CD4-positive, alpha-beta T cell (primary cell): ENCODE measurements at regions not wholly inside any gene's neighbourhood (a gene's known extent, or its start where the extent isn't known, plus 50 kb on each side); places are given as distances from the start of the nearest gene placed in this dataset.

Experiments used
- ATAC-seq: fragments of 200-7000 bp; cut with Tn5 transposase; one replicate; pipeline ENCODE4 v1.10.0; 2022; ENCODE audit warnings: mild to moderate bottlenecking; ENCODE audit not compliant: poor library complexity
- CTCF ChIA-PET: fragments of 350-600 bp; sonication (Branson Sonifier 250); formaldehyde crosslinking; loops from one replicate; lab custom pipeline; 2021; ENCODE audit warnings: antibody characterized with exemption, inconsistent platforms; lab: Charles Lee
- POLR2A ChIA-PET: fragments of 350-600 bp; sonication (Branson Sonifier 250); formaldehyde crosslinking; loops from one replicate; lab custom pipeline; 2021; ENCODE audit warnings: antibody characterized with exemption, inconsistent platforms; lab: Charles Lee
- DNase-seq, 14 experiments: peaks; one replicate each; pipeline ENCODE4 v3.0.0-alpha.2; 2013 to 2020; ENCODE audit warnings: mixed read lengths in 2 of 14
- H3K27ac ChIP-seq, 2 donors: one replicate each; pipeline versions ENCODE4 v1.5.1 to v1.7.0; 2013; ENCODE audit warnings: low read length in 2 of 2, low read depth in 1 of 2, mild to moderate bottlenecking in 1 of 2
- H3K27me3 ChIP-seq, 2 experiments: 1 replicate in 1 of 2; 2 replicates in 1 of 2; pipeline versions ENCODE4 v1.6.1 to v1.7.0; 2013; ENCODE audit warnings: low read length in 2 of 2, control low read depth in 1 of 2, mild to moderate bottlenecking in 1 of 2, moderate library complexity in 1 of 2; ENCODE audit not compliant: insufficient read depth in 2 of 2, control insufficient read depth in 1 of 2
- H3K36me3 ChIP-seq: one replicate; pipeline ENCODE4 v1.6.1; 2013; ENCODE audit warnings: low read length, control low read depth; ENCODE audit not compliant: insufficient read depth
- H3K4me1 ChIP-seq: one replicate; pipeline ENCODE4 v1.6.1; 2013; ENCODE audit warnings: low read length, control low read depth; ENCODE audit not compliant: insufficient read depth
- H3K4me3 ChIP-seq: one replicate; pipeline ENCODE4 v1.5.1; 2013; ENCODE audit warnings: mild to moderate bottlenecking, low read length, moderate library complexity
- H3K9me3 ChIP-seq, 2 experiments: 1 replicate in 1 of 2; 2 replicates in 1 of 2; pipeline versions ENCODE4 v1.6.1 to v1.7.0; 2013; ENCODE audit warnings: low read length in 2 of 2, mild to moderate bottlenecking in 2 of 2, control low read depth in 1 of 2, moderate library complexity in 1 of 2; ENCODE audit not compliant: control insufficient read depth in 1 of 2, insufficient read depth in 1 of 2
- H3K27ac Mint-ChIP-seq: one replicate; pipeline ENCODE4 v1.8.0; 2020; ENCODE audit warnings: mixed read lengths
- H3K27me3 Mint-ChIP-seq: one replicate; pipeline ENCODE4 v1.8.0; 2021; ENCODE audit warnings: mixed read lengths
- H3K36me3 Mint-ChIP-seq: one replicate; pipeline ENCODE4 v1.8.0; 2021; ENCODE audit warnings: low read depth, mixed read lengths
- H3K4me1 Mint-ChIP-seq: one replicate; pipeline ENCODE4 v1.8.0; 2021; ENCODE audit warnings: low read depth, mixed read lengths
- H3K4me3 Mint-ChIP-seq: one replicate; pipeline ENCODE4 v1.8.0; 2020; ENCODE audit warnings: mild to moderate bottlenecking, mixed read lengths
- H3K9me3 Mint-ChIP-seq: one replicate; pipeline ENCODE4 v1.8.0; 2020; ENCODE audit warnings: mixed read lengths
- intact Hi-C, 2 experiments: fragments of 100-400 bp; cut with DNase I in 1 of 2; cut with micrococcal nuclease in 1 of 2; formaldehyde crosslinking; loops; one replicate each; pipeline versions ENCODE4 v1.15.1 to v1.9.0; 2023 to 2025; cut with DNase I, micrococcal nuclease
- TF ChIP-seq, protein P1 (sequence below): fragments of 200-600 bp; IDR thresholded peaks from one replicate; pipeline ENCODE4 v1.8.0; 2022; ENCODE audit warnings: antibody characterized with exemption, mild to moderate bottlenecking

DNA sequence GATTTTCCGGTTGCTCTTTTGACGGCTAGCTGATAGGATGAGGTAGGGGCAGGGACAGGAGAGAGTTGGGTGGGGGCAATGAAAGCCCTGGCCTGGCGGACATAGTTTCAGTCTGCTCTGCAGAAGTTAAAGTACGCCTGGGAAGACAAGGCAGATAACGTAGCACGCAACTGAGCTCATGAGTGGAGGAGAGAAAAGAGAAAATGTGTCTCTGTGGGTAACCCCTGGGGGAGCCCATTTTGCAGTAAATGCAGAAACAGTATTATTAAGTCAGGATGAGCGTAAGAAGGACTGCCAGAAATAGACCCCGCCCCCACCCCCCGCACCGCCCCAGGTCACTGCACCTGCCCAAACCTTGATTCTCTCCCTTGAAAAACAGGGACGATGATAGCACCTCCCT lies 51.7 kb upstream of the TARBP1 start:
- peaks cover 4% of the 10 kb centered on the region for H3K27me3 Mint-ChIP-seq
- ChIA-PET POLR2A (no interaction called here), CTCF (no interaction called here)
- intact Hi-C loops, result no loop called here
- Histone ChIP-seq H3K36me3 (no peaks in the 10 kb centered on the region), H3K4me1 (no peaks in the 10 kb centered on the region), H3K9me3 (no peaks in the 10 kb centered on the region), H3K4me3 (no peak overlapping the region), H3K27me3 (peaks cover 0 to 4% of the 10 kb centered on the region in 2 experiments), H3K27ac (no peak overlapping the region)
- H3K4me3 Mint-ChIP-seq, result no peak overlapping the region
- no peak for ATAC-seq
- H3K9me3 Mint-ChIP-seq, result no peaks in the 10 kb centered on the region
- no peaks in the 10 kb centered on the region for H3K36me3 Mint-ChIP-seq
- TF ChIP-seq, protein P1, sequence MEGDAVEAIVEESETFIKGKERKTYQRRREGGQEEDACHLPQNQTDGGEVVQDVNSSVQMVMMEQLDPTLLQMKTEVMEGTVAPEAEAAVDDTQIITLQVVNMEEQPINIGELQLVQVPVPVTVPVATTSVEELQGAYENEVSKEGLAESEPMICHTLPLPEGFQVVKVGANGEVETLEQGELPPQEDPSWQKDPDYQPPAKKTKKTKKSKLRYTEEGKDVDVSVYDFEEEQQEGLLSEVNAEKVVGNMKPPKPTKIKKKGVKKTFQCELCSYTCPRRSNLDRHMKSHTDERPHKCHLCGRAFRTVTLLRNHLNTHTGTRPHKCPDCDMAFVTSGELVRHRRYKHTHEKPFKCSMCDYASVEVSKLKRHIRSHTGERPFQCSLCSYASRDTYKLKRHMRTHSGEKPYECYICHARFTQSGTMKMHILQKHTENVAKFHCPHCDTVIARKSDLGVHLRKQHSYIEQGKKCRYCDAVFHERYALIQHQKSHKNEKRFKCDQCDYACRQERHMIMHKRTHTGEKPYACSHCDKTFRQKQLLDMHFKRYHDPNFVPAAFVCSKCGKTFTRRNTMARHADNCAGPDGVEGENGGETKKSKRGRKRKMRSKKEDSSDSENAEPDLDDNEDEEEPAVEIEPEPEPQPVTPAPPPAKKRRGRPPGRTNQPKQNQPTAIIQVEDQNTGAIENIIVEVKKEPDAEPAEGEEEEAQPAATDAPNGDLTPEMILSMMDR, result no peak
- no peak overlapping the region for H3K27ac Mint-ChIP-seq
- no peaks in the 10 kb centered on the region for H3K4me1 Mint-ChIP-seq
- no peak for DNase-seq

GRCh38 chr1:234529950-234530237 lies 50.9 kb upstream of the TARBP1 start:
- POLR2A ChIA-PET, result no interaction called here
- Histone ChIP-seq H3K4me1 (no peaks in the 10 kb centered on the region), H3K9me3 (no peaks in the 10 kb centered on the region), H3K4me3 (no peak overlapping the region), H3K36me3 (no peaks in the 10 kb centered on the region), H3K27ac (no peak overlapping the region), H3K27me3 (peaks cover 0 to 4% of the 10 kb centered on the region in 2 experiments)
- Mint-ChIP-seq H3K4me1 (peaks cover 6% of the 10 kb centered on the region), H3K27ac (no peak overlapping the region), H3K4me3 (no peak overlapping the region), H3K36me3 (no peaks in the 10 kb centered on the region), H3K9me3 (no peaks in the 10 kb centered on the region), H3K27me3 (peaks cover 4% of the 10 kb centered on the region)
- TF ChIP-seq, protein P1, result no peak
- CTCF ChIA-PET, result interaction anchor here (0.6 kb wide), 1 partner anchor 377 kb away, joined by 3 read pairs; no protein-coding TSS in a partner anchor
- DNase-seq (no peak), ATAC-seq (no peak)
- intact Hi-C loops, result no loop called here

DNA sequence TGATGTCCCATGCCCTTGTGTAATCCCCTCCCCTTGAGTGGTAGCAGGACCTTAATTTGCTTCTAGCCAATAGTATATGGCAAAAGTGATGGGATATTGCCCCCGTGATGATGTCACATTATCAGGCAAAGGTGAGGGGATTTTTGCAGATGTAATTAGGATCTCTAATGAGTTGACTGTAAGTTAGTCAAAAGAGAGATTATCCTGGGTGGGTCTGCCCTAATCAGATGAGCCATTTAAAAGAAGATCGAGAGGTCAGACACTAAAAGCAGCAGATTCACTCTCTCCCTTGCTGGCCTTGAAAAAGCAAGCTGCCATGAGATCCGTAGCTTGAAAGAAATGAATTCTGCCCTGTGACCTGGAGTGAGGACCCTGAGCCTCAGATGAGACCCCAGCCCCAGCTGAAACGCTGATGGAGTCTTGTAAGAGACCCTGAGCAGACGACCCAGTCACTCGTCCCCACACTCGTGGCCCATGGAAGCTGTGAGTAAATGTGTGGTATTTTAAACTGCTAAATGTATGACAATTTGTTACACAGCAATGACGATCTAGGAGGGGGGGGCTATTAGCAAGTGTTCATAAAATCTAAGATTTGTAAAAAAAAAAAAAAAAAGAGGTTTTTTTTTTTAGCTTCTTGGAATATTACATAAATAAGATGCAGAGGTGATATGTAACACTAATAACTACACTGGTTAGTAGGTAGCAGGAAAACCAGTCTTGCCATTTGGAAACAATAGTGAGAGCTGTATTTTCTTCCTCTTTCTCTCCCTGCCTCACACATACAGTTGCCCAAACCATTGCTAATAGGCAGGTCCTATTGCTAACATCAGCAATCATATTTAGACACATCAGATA lies 50.3 kb upstream of the TARBP1 start:
- H3K9me3 Mint-ChIP-seq, result no peaks in the 10 kb centered on the region
- peaks cover 4% of the 10 kb centered on the region for H3K27me3 Mint-ChIP-seq
- DNase-seq (no peak), ATAC-seq (no peak)
- no peak overlapping the region for H3K27ac Mint-ChIP-seq
- H3K4me1 Mint-ChIP-seq, result peaks cover 6% of the 10 kb centered on the region
- H3K9me3 ChIP-seq, result no peaks in the 10 kb centered on the region
- peaks cover 0 to 4% of the 10 kb centered on the region in 2 experiments for H3K27me3 ChIP-seq
- no peaks in the 10 kb centered on the region for H3K36me3 Mint-ChIP-seq
- TF ChIP-seq, protein P1, result no peak
- intact Hi-C loops, result no loop called here
- H3K27ac ChIP-seq, result no peak overlapping the region
- ChIA-PET CTCF (interaction anchor here (0.6 kb wide), 1 partner anchor 378 kb away, joined by 3 read pairs; no protein-coding TSS in a partner anchor), POLR2A (no interaction called here)
- H3K36me3 ChIP-seq, result no peaks in the 10 kb centered on the region
- no peaks in the 10 kb centered on the region for H3K4me1 ChIP-seq
- no peak overlapping the region for H3K4me3 Mint-ChIP-seq
- no peak overlapping the region for H3K4me3 ChIP-seq
